GM18868 (cell line): ENCODE measurements at regions not wholly inside any gene's neighbourhood (a gene's known extent, or its start where the extent isn't known, plus 50 kb on each side); places are given as distances from the start of the nearest gene placed in this dataset.

Source experiments
- ATAC-seq: cut with Tn5 transposase; IDR thresholded peaks from one replicate; pipeline ENCODE4 v1.9.1; 2021; ENCODE audit warnings: mild to moderate bottlenecking, moderate library complexity; ENCODE audit not compliant: unreplicated experiment

- ATAC-seq = no peak
These were observed 322.0 kb downstream of the MFSD1 start for GRCh38 chr3:159123877-159124276.

GRCh38 chr3:159126261-159127020, 324.6 kb downstream of the MFSD1 start:
- ATAC-seq = no peak

GRCh38 chr3:159127021-159127392, 325.2 kb downstream of the MFSD1 start:
- no peak for ATAC-seq

- no peak for ATAC-seq
These were observed 326.8 kb downstream of the MFSD1 start for GRCh38 chr3:159128628-159129027.

- peak; percentile 65 for ATAC-seq
These were observed 328.3 kb downstream of the MFSD1 start for GRCh38 chr3:159130108-159130507.

- no peak for ATAC-seq
These were observed 329.5 kb downstream of the MFSD1 start for GRCh38 chr3:159131376-159131775.

GRCh38 chr3:159137949-159138348, 336.1 kb downstream of the MFSD1 start:
- no peak for ATAC-seq

GRCh38 chr3:159139326-159139725, 337.5 kb downstream of the MFSD1 start:
- ATAC-seq = no peak

GRCh38 chr3:159144472-159144871, 342.6 kb downstream of the MFSD1 start:
- ATAC-seq = no peak

GRCh38 chr3:159144891-159145290, 343.0 kb downstream of the MFSD1 start:
- no peak for ATAC-seq

GRCh38 chr3:159146392-159146791, 344.5 kb downstream of the MFSD1 start:
- ATAC-seq = no peak

- no peak for ATAC-seq
These were observed 345.1 kb downstream of the MFSD1 start for GRCh38 chr3:159146856-159147435.

- ATAC-seq = no peak
These were observed 346.0 kb downstream of the MFSD1 start for GRCh38 chr3:159147813-159148212.

- no peak for ATAC-seq
These were observed 346.6 kb downstream of the MFSD1 start for GRCh38 chr3:159148466-159148865.

GRCh38 chr3:159149131-159149530, 347.3 kb downstream of the MFSD1 start:
- ATAC-seq = no peak

- ATAC-seq = no peak
These were observed 347.8 kb downstream of the MFSD1 start for GRCh38 chr3:159149633-159150032.

GRCh38 chr3:159150180-159150579, 348.3 kb downstream of the MFSD1 start:
- no peak for ATAC-seq

- no peak for ATAC-seq
These were observed 349.3 kb downstream of the MFSD1 start for GRCh38 chr3:159151130-159151529.

GRCh38 chr3:159157275-159157674, 355.4 kb downstream of the MFSD1 start:
- ATAC-seq = no peak

- peak; percentile 47 for ATAC-seq
These were observed 356.4 kb downstream of the MFSD1 start for GRCh38 chr3:159158213-159158612.

- no peak for ATAC-seq
These were observed 356.9 kb downstream of the MFSD1 start for GRCh38 chr3:159158801-159159200.

- ATAC-seq = no peak
These were observed 357.7 kb downstream of the MFSD1 start for GRCh38 chr3:159159546-159159945.

- ATAC-seq = no peak
These were observed 361.8 kb downstream of the MFSD1 start for GRCh38 chr3:159163656-159164055.
